GM12872 (cell line): ENCODE measurements at regions not wholly inside any gene's neighbourhood (a gene's known extent, or its start where the extent isn't known, plus 50 kb on each side); places are given as distances from the start of the nearest gene placed in this dataset.

ENCODE experiments used
- TF ChIP-seq, protein P1 (sequence below): IDR thresholded peaks from 3 replicates; pipeline ENCODE4 v1.5.1; 2011; ENCODE audit warnings: low read depth, mild to moderate bottlenecking, low read length, moderate library complexity; ENCODE audit not compliant: insufficient read depth

DNA sequence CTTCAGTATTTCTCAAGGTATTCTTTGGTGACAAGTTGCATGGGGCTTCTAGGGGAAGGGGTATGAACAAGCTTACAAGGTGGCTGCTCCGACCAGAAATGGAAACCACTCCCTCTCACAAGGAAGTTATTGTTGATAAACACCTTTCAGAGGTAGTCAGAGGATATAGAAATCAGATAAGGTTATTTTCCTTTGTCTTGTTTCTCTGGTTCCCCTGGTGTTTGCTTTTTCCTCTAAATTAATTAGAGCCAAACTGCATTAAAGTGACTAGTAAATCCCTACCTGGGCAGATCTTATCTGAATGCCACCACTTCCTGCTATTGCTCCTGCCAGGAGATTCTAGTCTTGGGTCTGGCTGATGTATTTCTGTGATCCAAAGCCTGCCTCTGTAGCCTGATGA, 725.4 kb downstream of the INHBA start:
- TF ChIP-seq, protein P1, sequence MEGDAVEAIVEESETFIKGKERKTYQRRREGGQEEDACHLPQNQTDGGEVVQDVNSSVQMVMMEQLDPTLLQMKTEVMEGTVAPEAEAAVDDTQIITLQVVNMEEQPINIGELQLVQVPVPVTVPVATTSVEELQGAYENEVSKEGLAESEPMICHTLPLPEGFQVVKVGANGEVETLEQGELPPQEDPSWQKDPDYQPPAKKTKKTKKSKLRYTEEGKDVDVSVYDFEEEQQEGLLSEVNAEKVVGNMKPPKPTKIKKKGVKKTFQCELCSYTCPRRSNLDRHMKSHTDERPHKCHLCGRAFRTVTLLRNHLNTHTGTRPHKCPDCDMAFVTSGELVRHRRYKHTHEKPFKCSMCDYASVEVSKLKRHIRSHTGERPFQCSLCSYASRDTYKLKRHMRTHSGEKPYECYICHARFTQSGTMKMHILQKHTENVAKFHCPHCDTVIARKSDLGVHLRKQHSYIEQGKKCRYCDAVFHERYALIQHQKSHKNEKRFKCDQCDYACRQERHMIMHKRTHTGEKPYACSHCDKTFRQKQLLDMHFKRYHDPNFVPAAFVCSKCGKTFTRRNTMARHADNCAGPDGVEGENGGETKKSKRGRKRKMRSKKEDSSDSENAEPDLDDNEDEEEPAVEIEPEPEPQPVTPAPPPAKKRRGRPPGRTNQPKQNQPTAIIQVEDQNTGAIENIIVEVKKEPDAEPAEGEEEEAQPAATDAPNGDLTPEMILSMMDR, result no peak

DNA sequence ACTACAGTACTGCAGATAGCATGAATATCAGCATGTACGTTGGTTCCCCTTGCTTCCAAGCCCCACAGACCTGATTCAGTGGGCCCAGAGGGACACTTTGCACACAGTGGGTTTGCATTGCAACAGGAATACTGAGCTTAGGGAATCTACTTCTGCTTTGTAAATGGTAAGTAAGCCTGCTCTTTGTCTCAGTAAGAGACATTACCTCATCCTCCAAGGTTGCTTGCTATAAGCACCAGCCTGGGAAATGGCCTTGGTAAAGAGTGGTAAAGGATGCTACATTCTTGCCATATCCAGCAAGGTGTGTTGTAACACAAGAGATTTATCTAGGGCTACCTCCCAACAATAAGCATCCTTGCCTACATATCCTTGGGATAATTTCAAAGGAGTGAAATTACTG, 730.5 kb downstream of the INHBA start:
- TF ChIP-seq, protein P1, result no peak

DNA sequence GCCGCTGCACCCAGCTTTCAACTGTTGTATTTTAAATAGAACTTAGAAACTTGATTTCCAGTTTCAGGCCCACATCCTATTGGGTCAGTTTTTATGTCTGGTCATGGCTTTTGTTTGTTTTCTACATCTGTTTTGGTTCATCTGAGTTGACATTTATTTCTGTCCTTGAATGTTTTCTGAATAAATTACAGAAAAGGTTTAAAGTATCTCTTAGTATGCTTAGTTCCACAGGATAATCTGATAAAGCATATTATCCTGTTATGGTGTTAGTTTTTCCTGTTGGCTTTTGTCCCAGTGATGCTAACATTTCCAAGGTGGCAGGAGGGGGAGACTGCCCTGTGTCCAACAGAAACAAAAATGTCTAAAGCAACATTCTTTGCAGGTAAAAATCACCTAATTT, 733.2 kb downstream of the INHBA start:
- TF ChIP-seq, protein P1, result no peak

DNA sequence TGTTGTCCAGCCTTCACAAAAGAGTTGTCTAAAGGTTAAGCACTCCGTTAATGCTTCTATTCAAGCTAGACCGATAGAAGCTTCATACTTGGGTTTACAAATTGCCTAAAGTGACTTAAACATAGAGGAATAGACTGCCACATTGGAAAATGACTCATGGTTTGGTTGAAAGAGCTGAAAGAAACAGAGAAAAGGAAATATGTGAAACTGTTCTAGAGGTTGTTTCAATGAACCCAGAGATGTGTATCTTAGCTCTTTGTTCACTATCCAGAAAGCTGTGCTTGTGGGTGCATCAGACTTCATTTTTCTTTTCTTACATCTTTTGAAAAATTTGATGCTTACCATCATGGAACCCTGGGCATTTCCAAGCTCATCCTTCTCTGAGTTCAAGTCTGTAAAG, 736.2 kb downstream of the INHBA start:
- TF ChIP-seq, protein P1, result no peak

DNA sequence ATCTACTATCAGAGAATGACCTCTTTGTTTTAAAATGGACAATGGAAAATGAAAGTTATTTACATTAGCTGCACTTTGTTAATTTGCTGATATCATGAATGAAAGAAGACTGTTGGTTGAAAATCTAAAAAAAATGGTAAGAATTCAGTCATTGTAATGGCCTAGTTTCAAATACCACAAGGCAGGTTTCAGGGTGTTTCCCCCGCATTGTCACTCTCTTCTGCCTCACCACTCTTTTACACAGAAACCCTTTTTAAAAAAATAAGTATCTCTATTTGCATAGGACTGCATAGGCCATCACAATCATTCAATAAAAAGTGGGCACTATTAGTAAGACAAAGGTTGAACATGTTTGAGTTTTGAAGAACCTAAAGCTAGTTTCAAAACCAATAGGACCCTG, 737.1 kb downstream of the INHBA start:
- TF ChIP-seq, protein P1, result no peak

DNA sequence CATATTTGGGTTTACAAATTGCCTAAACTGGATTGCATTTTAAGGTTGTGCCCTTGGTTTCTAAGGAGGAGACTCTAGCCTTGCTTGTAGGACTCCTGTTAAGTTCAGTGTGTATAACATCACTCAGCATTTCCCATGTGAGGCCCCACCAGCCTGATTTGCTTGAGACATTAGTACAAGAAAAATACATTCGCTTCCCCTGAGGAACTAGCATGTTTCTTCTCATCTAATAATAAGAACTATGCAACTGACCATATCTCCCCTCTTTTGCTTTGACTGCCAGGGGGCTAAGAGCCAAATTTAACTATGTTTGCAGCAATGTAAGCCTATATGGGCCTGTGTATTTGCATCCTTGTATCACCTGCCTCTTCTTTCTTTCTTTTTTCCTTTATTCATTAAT, 737.9 kb downstream of the INHBA start:
- TF ChIP-seq, protein P1, result no peak

DNA sequence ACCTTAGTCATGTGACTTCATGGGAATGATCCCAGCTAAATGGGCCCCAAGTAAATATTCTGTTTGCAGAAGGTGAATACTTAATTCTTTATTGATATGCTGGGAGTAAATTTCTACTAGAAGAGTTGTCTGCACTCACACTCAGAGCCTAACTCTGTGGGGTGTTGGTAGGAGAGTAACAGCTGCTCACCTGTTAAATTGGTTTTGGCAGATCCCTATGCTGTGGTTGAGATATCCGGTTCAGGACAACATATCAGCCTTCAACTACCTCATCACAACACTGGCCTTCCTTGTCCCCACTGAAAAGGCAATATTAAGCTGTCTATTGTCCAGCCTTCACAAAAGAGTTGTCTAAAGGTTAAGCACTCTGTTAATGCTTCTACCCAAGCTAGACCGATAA, 738.3 kb downstream of the INHBA start:
- TF ChIP-seq, protein P1, result no peak

DNA sequence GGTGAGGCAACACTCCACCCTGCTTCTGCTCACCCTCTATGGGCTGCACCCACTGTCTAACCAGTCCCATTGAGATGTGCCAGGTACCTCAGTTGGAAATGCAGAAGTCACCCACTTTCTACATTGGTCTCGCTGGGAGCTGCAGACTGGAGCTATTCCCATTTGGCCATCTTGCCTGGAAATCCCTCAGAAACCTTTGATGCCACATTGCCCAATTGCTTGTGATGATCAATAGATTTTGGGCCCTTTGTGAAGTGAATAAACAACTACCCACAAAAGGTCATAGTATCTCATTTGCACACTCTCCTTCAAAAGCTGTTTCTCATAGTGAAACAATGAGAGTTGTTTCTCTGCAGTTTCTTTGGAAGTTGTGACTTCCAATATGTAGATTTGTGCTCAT, 742.9 kb downstream of the INHBA start:
- TF ChIP-seq, protein P1, result no peak
